ENCODE measurements at regions not wholly inside any gene's neighbourhood (a gene's known extent, or its start where the extent isn't known, plus 50 kb on each side); places are given as distances from the start of the nearest gene placed in this dataset.

DNA sequence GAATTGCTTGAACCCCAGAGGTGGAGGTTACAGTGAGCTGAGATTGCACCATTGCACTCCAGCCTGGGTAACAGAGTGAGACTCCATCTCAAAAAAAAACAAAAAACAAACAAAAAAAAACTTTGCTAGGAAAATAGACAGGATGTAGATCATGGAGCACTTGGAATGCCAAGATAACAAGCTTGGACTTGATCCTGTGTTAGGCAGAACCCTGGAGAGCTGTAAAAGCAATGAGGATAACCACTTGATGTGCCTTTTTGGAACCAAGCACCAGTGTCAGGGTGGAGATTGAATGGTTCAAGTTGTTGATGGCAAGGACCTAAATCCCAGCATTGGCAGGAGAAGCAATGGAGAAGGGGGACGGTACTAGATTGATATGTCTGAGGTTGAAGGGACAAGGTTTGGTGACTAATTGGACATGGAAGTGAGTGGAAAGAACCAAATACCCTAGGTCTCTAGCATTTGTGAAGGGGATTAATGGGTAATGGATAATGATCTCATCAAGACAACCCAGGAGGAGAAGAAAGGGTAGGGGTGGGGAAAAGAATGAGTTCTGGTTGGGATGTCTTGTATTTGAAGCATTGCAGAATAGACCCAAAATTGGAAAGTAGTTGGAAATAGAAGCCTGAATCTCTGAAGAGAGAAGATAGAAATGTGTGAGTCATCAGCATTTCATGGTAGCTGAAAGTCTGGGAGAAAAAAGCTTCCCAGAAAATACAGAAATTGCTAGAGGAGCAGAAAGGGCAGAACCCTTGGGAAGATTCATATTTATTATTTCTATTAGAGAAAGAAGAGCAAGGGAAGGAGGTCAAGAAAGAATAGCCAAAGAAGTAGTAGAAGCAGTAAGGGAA is 176.7 kb downstream of the NUAK1 start:
- FAIRE-seq = no peak

DNA sequence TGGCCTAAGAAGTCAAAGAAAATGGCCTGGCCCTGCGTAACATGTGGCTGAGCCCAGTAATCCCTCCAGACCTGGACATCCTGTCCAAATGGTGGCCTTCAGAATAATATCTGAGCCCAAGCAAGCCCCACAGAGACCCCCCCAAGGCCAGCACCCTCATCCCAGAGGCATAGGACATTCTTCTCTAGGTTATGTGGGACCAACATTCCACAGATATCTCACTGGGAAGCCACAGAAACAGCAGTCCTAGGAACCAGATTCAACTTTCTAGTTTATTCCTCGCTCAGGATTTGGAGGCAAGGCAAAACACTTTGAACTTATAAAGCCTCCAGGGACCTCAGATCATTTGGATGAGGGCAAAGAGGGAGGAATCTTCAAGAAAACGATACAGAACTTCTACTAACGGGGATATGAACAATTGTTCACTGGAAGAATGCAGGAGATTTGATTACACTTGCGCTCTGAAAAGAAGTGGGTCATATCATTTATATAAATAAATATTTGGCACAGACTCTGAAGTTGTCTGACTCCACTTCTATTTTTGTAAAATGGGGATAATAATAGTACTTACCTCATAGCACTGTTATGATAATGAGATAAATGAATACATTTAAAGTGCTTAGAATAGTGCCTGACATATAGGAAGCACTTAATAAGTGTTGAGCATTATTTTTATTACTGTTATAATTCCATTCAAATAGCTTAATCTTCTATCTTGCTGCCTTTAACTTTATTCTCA is 171.5 kb downstream of the NUAK1 start:
- FAIRE-seq = no peak

DNA sequence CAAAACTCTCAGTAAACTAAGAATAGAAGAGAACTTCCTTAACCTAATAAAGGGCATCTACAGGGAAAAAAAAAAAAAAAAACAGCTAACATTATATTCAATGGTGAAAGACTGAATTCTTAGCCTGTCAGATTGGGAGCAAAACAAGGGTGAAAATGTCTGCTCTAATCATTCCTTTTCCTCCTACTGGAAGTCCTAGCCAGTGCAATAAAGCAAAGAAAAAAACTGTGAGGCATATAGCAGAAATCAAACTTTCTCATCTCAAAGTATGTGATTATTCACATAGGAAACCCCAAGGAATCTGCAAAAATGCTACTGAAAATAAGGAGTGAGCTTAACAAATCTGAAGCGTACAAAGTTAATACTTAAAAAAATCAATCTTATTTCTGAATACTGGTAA is 170.7 kb downstream of the NUAK1 start:
- FAIRE-seq = no peak

DNA sequence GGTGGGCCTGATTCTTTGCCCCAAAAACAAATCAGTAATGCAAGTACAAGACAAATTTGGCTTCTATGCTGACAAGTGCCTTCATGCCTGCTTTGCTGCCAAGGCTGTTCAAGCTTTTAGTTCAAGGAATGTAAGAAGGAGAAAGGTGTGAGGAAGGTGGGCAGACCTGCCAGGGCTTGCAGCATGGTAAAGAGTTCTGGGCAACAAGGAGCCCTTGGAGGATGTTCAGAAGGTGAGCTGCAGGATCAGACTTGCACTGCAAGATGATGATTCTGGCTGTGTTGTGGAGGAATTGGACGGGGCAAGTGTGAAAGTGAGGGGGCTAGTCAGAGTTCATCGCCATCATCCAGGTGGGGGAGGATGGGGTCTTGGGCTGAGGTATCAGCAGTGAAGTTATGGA is 167.9 kb downstream of the NUAK1 start:
- FAIRE-seq = no peak

DNA sequence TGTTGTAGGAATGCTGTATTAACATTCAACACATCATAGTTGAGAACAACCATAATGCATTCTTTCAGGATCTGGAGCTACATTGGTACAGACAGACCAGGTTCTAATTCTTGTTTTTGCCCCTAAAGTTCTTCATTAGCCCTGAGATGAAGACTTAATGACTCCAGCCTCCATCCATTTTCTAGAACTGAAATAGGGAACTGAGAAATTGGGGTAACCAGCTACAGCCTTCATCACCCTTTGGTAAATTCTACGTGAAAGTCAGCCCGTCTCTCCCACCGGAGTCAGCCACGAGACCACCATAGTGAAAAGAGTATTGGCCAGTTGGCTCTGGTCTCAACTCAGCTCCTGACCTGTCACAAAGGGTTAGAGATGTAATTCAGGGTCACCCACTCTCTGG is 164.0 kb downstream of the NUAK1 start:
- FAIRE-seq = no peak

DNA sequence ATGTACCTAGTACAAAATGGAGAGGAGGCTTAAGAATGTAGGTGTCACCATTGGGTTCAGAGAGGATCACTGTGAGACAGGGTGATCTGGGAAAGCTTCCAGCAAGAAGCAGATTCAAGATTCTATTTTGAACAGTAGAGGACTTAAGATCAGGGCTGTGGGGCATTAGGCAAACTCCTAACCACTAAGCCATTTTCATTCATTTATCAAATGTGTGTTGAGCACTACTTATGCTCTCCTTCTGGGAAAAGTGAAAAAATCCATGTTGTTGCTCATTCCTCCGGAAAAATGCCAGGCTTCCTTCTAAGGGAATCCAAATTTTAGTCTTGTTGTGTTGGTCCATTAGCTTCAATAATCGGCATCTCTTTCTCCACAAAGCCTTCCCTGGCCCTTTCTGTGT is 163.4 kb downstream of the NUAK1 start:
- no peak for FAIRE-seq

DNA sequence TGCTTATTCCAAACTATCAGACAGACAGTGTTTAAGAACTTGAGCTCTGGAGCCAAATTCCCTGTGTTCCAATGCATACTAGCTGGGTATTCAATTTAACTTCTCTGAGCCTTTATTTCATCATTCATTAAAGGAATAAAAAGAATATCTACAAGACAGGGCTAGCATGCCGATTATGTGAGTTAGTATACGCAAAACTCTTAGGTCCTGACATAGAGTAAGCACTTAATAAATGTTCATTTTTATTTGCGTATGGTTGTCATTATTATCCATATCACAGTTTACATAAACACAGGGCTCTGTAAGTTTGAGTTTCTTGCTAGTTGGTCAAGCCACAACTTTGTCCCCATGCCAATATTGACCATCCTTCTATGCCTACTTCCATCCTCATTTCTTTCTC is 161.5 kb downstream of the NUAK1 start:
- FAIRE-seq = no peak

DNA sequence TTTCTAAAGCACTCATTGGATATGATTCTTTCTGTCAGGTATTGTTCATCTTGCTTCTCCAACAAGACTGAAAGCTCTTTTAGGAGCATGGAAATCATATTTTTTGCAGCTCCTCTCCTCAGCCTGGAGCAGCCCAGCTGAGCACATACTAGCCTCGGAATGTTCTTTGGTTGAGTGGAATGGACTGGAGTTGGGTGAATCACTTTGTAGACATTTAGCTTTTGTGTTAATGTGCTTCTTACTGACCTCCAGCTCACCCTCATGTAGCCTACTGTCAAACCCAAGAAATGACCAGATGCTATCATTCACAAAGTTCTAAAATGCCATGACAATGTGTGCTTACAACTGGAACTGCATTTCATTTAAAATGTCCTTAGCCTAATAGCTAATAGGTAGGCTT is 161.1 kb downstream of the NUAK1 start:
- no peak for FAIRE-seq

DNA sequence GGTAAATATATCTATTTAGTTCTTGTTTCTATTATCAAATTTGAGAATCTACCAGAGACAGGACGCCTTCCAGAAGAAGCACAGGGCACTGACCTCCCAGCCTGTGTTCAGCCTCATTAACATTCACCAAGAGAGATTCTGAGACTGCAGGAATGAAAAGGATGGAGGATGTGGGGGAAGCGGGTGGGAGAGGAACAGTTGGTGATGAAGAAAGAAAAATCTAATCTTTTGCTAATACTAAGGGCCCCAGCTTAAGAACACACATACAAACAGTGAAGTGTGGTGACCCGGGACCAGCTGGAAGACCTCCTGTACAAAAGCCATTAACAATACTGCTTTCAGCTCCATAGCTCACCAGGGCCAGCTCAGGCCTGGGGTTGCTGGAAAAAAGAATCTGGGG is 160.5 kb downstream of the NUAK1 start:
- FAIRE-seq = no peak

DNA sequence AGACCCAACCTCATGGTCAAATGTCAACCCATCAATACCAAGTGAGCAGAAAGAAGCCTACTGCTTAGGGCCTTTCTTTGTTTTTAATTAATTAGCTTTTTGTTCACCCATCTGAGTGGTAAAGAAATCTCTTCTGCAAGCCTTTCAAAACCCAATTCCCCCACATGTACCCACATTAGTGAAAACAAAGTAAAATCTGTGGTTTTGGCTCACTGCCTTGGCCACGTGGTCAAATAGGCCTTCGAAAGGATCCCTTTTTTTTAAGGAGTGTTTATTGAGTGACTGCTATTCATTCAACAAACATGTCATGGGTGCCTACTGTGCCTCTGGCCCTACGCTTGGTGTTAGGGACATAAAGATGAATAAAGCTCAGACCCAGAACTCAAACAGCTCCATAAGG is 160.1 kb downstream of the NUAK1 start:
- no peak for FAIRE-seq

DNA sequence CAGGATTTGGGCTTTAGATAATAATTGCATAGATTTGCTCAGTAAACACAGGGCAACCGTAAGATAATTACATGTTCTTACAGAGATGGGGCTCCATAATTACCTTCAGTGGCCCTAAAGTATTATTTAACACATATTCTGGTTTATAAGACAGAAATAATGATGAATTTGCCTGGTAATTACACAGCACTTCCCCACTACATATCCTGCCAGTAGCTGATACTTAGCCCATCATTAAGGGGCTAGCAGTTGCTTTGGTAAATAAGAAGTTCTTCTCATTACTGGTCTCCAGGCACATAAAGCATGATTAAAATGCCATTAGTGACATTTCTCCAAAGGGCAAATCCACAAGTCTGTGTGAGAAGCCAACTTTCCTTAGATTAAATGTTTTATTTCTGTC is 158.7 kb downstream of the NUAK1 start:
- FAIRE-seq = no peak

DNA sequence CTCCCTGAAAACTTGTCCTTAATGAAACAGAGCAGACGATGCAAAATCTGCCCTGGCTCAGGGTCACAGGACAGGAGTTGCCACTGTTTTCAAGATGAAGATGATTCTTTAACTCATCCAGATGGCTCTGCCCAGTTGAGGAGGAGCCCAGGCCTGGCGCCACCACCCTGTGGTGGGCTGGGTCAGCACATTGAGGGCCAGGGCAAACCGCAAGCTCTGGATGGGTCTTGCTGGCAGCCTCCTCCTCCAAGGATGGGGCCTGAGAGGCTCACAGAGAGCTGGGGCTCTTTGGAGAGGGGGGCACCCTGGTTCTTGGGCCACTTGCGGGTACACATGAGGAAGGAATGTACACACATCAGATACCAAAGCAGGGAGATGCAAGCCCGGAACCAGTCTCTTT is 158.2 kb downstream of the NUAK1 start:
- FAIRE-seq = no peak

DNA sequence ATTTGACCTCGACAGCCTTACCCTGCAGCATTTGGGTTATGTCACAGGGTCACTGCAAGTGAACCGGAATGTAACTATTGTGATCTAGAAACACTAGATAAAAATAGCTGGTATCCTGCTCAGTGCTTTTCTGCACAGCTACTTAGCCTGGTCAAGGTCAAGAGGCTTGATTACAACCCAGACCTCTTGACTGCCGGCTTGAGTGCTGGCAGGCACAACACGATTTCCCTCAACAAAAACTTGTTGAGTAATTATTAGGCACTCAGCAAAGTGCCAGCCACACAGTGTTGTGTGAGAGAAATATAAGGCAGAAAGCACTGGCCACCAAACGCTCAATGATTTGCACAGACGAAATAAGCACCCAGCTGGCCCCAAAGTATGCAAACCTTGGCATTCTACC is 156.7 kb downstream of the NUAK1 start:
- no peak for FAIRE-seq

DNA sequence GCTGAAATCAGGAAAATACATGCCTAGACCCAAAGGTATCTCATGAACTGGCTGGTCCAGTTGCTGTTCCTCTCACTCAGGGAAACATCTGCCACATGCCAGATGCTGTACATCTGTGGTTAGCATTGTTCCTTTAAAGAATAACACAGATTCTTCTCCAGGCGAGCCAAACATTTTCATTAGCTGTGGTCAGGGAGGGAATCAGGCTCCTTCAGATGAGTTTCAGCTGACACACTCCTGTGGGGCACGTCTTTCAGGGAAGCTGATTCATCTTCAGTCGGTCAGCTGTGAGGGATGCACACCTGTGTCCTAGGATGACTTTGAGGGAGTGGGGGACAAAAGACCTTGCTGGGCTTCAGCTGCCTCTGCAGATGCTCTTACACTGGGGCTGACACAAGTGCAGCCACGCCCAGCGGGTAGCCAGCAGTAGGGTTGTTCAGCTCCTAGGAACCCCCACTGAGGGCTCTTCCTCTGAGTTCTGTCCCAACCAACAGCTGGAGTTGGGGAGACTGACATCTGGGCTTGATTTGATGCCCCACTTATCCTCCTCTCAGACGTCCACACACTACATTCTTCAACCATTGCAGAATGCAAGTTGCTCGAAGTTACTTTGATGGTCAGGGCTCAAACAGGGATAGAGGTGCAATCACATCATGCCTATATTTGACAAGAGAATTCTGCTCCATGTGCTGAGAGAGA is 155.0 kb downstream of the NUAK1 start:
- FAIRE-seq = no peak

DNA sequence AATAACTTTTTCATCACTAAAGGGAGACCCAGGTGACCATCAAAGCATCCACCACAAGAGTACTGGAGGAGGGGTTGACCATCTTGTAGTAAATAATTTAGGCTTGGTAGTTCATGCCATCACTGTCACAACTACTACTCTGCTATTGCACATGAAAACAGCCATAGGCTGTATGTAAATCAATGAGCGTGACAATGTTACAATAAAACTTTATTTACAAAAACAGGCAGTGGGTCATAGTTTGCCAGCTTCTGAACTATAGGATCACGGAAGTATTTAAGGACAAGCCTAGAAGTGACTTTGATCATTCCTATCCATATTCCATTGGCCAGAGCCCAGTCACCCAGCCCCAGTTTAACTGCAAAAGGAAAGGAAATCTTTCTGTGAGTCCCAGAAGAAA is 153.4 kb downstream of the NUAK1 start:
- FAIRE-seq = no peak

DNA sequence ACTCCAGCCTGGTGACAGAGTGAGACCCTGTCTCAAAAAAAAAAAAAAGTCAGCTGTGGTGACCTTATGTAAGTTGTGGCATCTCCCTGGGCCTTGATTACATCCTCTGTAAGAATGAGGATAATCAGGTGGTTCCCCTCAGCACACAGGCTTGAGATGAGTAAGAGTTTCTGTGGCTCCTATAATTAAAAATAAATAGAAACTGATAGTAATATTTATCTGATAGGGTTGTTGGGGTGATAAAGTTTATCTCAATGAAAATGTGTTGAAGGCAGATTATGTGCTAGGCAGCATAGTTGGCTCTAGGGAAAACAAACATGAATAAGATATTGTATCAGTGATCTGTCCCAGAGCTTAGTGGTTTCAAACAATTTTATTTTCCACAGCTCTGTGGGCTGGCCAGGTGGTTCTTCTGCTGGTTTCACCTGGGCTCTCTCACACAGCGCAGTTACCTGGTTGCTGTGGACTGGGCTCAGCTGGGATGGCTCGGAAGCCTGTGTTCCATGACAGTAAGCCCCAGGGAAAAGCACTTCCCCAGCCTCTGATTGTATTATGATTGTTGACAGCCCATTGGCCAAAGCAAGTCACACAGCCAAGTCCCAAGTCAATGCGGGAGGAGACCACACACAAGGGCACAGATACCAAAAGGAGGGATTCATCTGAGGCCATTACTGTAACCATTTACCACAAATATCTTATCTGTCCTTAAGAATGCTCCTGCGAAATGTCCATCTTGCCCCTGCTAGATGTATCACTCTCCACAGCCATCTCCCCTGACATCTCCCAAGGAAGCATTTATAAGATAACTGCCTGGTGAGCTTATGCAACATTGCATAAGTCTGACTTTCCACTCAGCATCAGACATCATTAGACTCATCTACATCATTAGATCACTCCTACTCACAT is 151.7 kb downstream of the NUAK1 start:
- no peak for FAIRE-seq

DNA sequence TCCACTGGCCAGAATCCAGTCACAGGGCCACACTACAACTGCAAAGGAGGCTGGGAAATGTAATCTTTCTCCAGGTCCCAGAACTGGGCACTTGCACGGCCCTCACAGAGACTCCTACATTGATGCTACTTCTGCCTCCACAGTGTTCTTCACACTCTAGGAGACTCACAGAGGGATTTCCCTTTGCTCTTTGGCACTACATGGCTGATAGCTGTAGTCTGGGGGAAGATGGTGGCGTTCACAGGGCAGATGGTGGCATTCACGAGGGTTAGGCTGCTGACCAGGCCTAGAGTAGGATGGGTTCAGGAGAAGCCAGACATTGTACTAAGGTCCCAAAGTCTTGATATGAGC is 151.1 kb downstream of the NUAK1 start:
- no peak for FAIRE-seq

DNA sequence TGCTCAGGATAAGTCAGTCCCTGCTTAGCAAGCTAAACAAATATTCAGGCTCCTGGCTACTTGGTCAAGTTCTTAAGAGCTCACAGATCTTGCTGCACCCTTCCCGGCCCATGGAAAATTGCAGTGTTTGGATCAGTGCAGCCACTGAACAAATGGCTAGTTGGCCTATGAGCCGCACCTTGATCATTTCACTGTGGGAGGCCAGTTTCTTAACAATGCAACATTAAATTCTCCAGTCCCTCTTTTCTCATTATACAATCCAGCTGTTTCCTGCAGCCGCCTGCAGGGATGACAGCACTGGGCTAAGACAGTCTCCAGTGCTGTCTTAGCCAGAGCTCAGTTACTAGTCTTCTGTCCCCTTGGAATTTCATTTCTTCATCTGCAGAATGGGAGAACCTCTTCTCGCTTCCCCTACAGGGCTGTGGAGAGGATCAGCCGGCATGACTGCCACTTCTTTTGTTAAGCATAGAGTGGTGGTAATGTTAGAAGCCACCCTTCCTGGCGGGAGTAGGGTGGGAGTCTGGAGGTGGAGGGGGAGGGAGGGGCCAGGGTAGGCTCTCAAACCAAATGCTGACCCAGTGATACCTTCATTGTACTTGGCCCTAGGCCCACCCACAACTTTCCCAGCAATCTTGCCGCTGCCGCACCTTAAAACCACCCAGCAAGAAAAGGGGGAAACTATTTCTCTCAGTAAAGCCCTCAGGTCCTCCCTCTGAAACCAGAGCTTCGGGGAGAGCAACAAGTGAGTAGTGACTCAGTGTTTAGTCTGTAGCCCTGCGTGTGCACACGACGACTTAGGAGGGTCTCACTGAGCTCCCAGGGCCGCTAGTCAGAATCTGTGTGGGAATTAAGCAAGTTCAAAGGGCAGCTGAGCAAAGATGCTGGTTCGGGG is 145.7 kb downstream of the NUAK1 start:
- no peak for FAIRE-seq

DNA sequence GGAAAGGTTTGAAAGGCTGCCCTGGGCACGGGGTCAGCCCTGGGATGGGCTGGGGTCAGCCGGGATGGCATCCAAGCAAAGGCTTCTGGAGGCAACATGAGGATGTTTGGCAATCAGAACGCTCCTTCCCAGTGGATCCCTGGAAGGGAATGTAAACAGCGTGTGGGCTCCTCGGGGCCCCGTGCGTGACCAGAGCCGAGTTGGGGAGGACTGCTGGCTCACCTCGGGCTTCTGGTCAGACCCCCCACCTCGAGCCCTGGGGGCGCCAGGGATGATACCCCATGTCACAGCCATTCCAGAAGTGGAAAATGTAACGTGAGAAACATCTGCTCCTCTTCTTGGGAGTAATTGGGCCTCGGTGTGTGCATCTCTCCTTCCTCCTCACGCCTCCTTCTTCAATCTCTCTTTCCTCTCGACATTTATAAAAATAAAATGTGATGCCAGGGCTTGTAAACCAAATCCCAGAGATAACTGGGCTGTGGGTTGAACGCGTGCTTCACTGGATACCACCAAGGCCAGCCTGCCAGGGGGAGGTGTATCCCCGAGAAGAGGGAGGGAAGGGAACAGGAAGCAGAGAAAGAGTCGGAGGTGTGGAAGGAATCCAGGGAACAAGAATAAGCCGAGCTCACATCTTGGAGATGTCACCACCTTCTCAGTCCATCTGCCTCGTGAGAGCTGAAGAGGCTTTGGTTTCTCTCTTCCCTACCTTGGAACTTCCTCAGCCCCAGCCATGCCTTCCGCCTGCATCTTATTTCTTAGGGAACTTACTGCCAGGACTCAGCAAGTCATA is 144.8 kb downstream of the NUAK1 start:
- FAIRE-seq = no peak

DNA sequence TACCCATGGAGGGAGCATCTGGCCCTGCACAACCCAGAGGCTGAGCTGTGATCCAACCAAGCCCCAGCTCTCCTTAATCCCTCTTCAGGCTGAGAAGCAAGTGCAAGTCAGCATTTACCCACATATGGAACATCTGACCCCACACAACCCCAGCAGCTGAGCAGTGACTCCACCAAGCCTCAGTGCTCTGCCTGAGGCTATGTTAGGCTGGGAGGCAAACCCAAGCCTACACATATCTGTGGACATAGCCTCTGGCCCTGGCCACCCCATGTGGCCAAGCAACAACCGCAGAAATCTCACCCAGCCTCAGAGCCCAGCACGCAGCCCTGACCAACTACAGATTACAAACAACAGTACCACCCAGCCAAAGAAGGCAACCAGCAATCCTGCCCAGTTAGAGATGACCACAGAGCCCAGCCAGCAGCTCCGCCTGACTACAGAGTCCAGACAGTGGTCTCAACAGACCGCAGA is 142.8 kb downstream of the NUAK1 start:
- no peak for FAIRE-seq

DNA sequence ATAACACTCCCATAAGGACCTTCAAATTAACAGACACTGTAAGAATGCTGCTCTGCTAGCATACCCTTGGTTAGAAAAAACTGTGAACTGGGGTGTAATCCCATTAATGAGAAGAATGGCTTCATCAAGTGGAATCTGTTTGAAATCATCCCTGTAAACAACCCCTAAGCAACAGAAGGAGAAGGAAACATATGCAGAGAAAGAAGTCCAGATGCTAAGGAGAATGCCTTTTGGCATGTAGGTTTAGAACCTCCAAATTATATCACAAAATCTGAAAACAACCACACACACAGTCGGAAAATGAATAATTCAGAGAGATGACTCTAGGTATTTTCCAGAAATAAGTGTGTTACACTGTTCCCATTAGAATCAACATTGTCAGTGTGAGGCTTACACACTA is 140.2 kb downstream of the NUAK1 start:
- FAIRE-seq = no peak
